Keratinocyte (primary cell): ENCODE measurements at regions not wholly inside any gene's neighbourhood (a gene's known extent, or its start where the extent isn't known, plus 50 kb on each side); places are given as distances from the start of the nearest gene placed in this dataset.

Experiments used
- DNase-seq: peaks from one replicate; pipeline ENCODE4 v3.0.0-alpha.2; 2011; ENCODE audit warnings: low read depth, missing footprints, low spot score
- FAIRE-seq: peaks from 2 replicates; lab custom pipeline; 2011; peaks lifted over from hg19 to GRCh38; lab: Jason Lieb, UNC
- H2AFZ ChIP-seq: 2 replicates; pipeline ENCODE4 v1.6.0; 2012; ENCODE audit warnings: low read length, control low read depth, inconsistent platforms; ENCODE audit not compliant: control insufficient read depth
- H3K27ac ChIP-seq: 2 replicates; pipeline ENCODE4 v1.5.1; 2011; ENCODE audit warnings: low read length; ENCODE audit not compliant: control insufficient read depth, insufficient read depth
- H3K27me3 ChIP-seq: 3 replicates; pipeline ENCODE4 v1.6.0; 2011; ENCODE audit warnings: low read length; ENCODE audit not compliant: control insufficient read depth, insufficient read depth; ENCODE audit errors: extremely low read depth
- H3K36me3 ChIP-seq, 2 experiments: 2 replicates in 1 of 2; 3 replicates in 1 of 2; pipeline ENCODE4 v1.5.1; 2011; ENCODE audit warnings: low read length in 2 of 2, mild to moderate bottlenecking in 1 of 2; ENCODE audit not compliant: control insufficient read depth in 2 of 2, insufficient read depth in 2 of 2; ENCODE audit errors: extremely low read depth in 1 of 2
- H3K4me1 ChIP-seq: 3 replicates; pipeline ENCODE4 v1.5.1; 2011; ENCODE audit warnings: low read length; ENCODE audit not compliant: control insufficient read depth, insufficient read depth; ENCODE audit errors: extremely low read depth
- H3K4me2 ChIP-seq: 3 replicates; pipeline ENCODE4 v1.6.0; 2011; ENCODE audit warnings: low read depth, low read length; ENCODE audit not compliant: control insufficient read depth, insufficient read depth; ENCODE audit errors: extremely low read depth
- H3K4me3 ChIP-seq, 3 experiments: fragments of 200-600 bp in 1 of 3; sonication (generic) in 1 of 3; 2 replicates in 2 of 3; 3 replicates in 1 of 3; pipeline ENCODE4 v1.5.1; 2011 to 2016; ENCODE audit warnings: low read length in 3 of 3, mild to moderate bottlenecking in 3 of 3, control low read depth in 2 of 3, inconsistent platforms in 1 of 3, low read depth in 1 of 3, mixed read lengths in 1 of 3, mixed run types in 1 of 3, moderate library complexity in 1 of 3; ENCODE audit not compliant: control insufficient read depth in 2 of 3, insufficient read depth in 2 of 3; ENCODE audit errors: extremely low read depth in 1 of 3
- H3K79me2 ChIP-seq: 2 replicates; pipeline ENCODE4 v1.6.0; 2012; ENCODE audit warnings: low read length; ENCODE audit not compliant: control insufficient read depth, insufficient read depth
- H3K9ac ChIP-seq: 3 replicates; pipeline ENCODE4 v1.6.0; 2011; ENCODE audit warnings: low read length; ENCODE audit not compliant: control insufficient read depth, insufficient read depth; ENCODE audit errors: extremely low read depth
- H3K9me1 ChIP-seq: 3 replicates; pipeline ENCODE4 v1.6.0; 2011; ENCODE audit warnings: low read length; ENCODE audit not compliant: control insufficient read depth, insufficient read depth; ENCODE audit errors: extremely low read depth
- H3K9me3 ChIP-seq: 2 replicates; pipeline ENCODE4 v1.5.1; 2012; ENCODE audit warnings: low read depth, low read length; ENCODE audit not compliant: control insufficient read depth
- H4K20me1 ChIP-seq: 3 replicates; pipeline ENCODE4 v1.6.0; 2011; ENCODE audit warnings: low read length; ENCODE audit not compliant: control insufficient read depth, insufficient read depth; ENCODE audit errors: extremely low read depth
- CTCF ChIP-seq, 3 experiments: IDR thresholded peaks in 1 of 3; conservative IDR thresholded peaks in 1 of 3; optimal IDR thresholded peaks in 1 of 3; 2 replicates in 2 of 3; 3 replicates in 1 of 3; pipeline versions ENCODE3 to v1.5.1; 2011; ENCODE audit warnings: low read length in 3 of 3, mild to moderate bottlenecking in 3 of 3, moderate library complexity in 2 of 3, control low read depth in 1 of 3, inconsistent platforms in 1 of 3; ENCODE audit not compliant: insufficient read depth in 2 of 3; ENCODE audit errors: extremely low read depth in 1 of 3
- EZH2 ChIP-seq: IDR thresholded peaks from one replicate; pipeline ENCODE4 v1.6.1; 2012; ENCODE audit warnings: inconsistent platforms, mild to moderate bottlenecking, low read length, moderate library complexity
- dilution Hi-C: fragments of 300-500 bp; cut with MboI; formaldehyde crosslinking; loops from one replicate; pipeline ENCODE4 v1.7.0; 2020; ENCODE audit warnings: low sequenced_read_pairs; ENCODE audit not compliant: extremely low pct_ligation_motif_present

GRCh38 chr18:51621864-51622160, 424.3 kb upstream of the MEX3C start:
- TF ChIP-seq EZH2 (no peak), CTCF (optimal IDR thresholded peaks at IDR 0.05 in 1 of 3, IDR thresholded peaks at IDR 0.05 in 1 of 3, conservative IDR thresholded peaks at IDR 0.05 in 1 of 3; ENCODE audit: extremely low read depth in 1 of 3, insufficient read depth in 2 of 3, low read length in 3 of 3) (no peak)
- H3K9ac ChIP-seq = no peak overlapping the region
- no peaks in the 10 kb centered on the region for H4K20me1 ChIP-seq
- FAIRE-seq (no peak), DNase-seq (no peak)
- H3K27ac ChIP-seq = no peak overlapping the region
- peaks cover 13% of the 10 kb centered on the region for H3K4me1 ChIP-seq
- dilution Hi-C loops = no loop called here
- peaks cover 10% of the 10 kb centered on the region for H3K27me3 ChIP-seq
- H3K9me3 ChIP-seq = no peaks in the 10 kb centered on the region
- H3K79me2 ChIP-seq = no peaks in the 10 kb centered on the region
- H3K4me3 ChIP-seq = no peak overlapping the region
- H2AFZ ChIP-seq = no peak overlapping the region
- H3K36me3 ChIP-seq = no peaks in the 10 kb centered on the region
- no peak overlapping the region for H3K4me2 ChIP-seq
- no peaks in the 10 kb centered on the region for H3K9me1 ChIP-seq

- Histone ChIP-seq H3K9me1 (no peaks in the 10 kb centered on the region), H3K27me3 (peaks cover 10% of the 10 kb centered on the region), H3K36me3 (no peaks in the 10 kb centered on the region), H3K4me1 (peaks cover 6% of the 10 kb centered on the region), H4K20me1 (no peaks in the 10 kb centered on the region), H3K4me2 (no peak overlapping the region), H3K4me3 (no peak overlapping the region), H3K27ac (no peak overlapping the region), H3K9me3 (no peaks in the 10 kb centered on the region), H3K79me2 (no peaks in the 10 kb centered on the region), H3K9ac (no peak overlapping the region), H2AFZ (no peak overlapping the region)
- DNase-seq (no peak), FAIRE-seq (no peak)
- no peak for TF ChIP-seq EZH2
- no peak for TF ChIP-seq CTCF (optimal IDR thresholded peaks at IDR 0.05 in 1 of 3, IDR thresholded peaks at IDR 0.05 in 1 of 3, conservative IDR thresholded peaks at IDR 0.05 in 1 of 3; ENCODE audit: extremely low read depth in 1 of 3, insufficient read depth in 2 of 3, low read length in 3 of 3)
- dilution Hi-C loops = no loop called here
Observed at GRCh38 chr18:51622702-51623101, 425.2 kb upstream of the MEX3C start.
